ENCODE measurements at regions not wholly inside any gene's neighbourhood (a gene's known extent, or its start where the extent isn't known, plus 50 kb on each side); places are given as distances from the start of the nearest gene placed in this dataset.

GRCh38 chr17:6205033-6205432 lies 134.9 kb downstream of the WSCD1 start:
- Histone ChIP-seq H3F3A (ENCODE audit: low read depth) (no peaks in the 10 kb centered on the region), H4K20me1 (ENCODE audit: insufficient read depth, low read length, poor library complexity, severe bottlenecking) (no peaks in the 10 kb centered on the region), H3K79me2 (ENCODE audit: insufficient read depth, low read length) (no peaks in the 10 kb centered on the region), H2AFZ (ENCODE audit: low read length) (no peak overlapping the region), H3K36me3 (ENCODE audit: insufficient read depth, low read length) (no peaks in the 10 kb centered on the region), H3K9me2 (replicated peaks; ENCODE audit: low read depth, low read length) (no peaks in the 10 kb centered on the region), H3K4me3 (ENCODE audit: low read length, poor library complexity, severe bottlenecking) (no peak overlapping the region), H3K4me1 (ENCODE audit: insufficient read depth, low read length, poor library complexity, severe bottlenecking) (no peaks in the 10 kb centered on the region), H3K27me3 (ENCODE audit: insufficient read depth, low read length, poor library complexity, severe bottlenecking) (no peaks in the 10 kb centered on the region), H3K9me3 (ENCODE audit: insufficient read depth, low read depth, low read length) (peaks cover 2% of the 10 kb centered on the region; the same call in 1 of the 2 replicates), H3K9ac (ENCODE audit: low read depth, low read length, poor library complexity, severe bottlenecking) (no peak overlapping the region), H3K4me2 (ENCODE audit: low read depth, low read length, poor library complexity, severe bottlenecking) (no peak overlapping the region)
- no peak for TF ChIP-seq CTCF (conservative IDR thresholded peaks at IDR 0.05; ENCODE audit: low read length)
- no peak for TF ChIP-seq EZH2phosphoT487 (IDR thresholded peaks at IDR 0.05; ENCODE audit: borderline replicate concordance)

- Histone ChIP-seq H3K9ac (ENCODE audit: low read depth, low read length, poor library complexity, severe bottlenecking) (no peak overlapping the region), H3F3A (ENCODE audit: low read depth) (no peaks in the 10 kb centered on the region), H3K4me3 (ENCODE audit: low read length, poor library complexity, severe bottlenecking) (no peak overlapping the region), H3K4me2 (ENCODE audit: low read depth, low read length, poor library complexity, severe bottlenecking) (no peak overlapping the region), H3K4me1 (ENCODE audit: insufficient read depth, low read length, poor library complexity, severe bottlenecking) (no peaks in the 10 kb centered on the region), H3K9me3 (ENCODE audit: insufficient read depth, low read depth, low read length) (peaks cover 2% of the 10 kb centered on the region; the same call in 1 of the 2 replicates), H4K20me1 (ENCODE audit: insufficient read depth, low read length, poor library complexity, severe bottlenecking) (no peaks in the 10 kb centered on the region), H3K36me3 (ENCODE audit: insufficient read depth, low read length) (no peaks in the 10 kb centered on the region), H2AFZ (ENCODE audit: low read length) (no peak overlapping the region), H3K27me3 (ENCODE audit: insufficient read depth, low read length, poor library complexity, severe bottlenecking) (no peaks in the 10 kb centered on the region), H3K9me2 (replicated peaks; ENCODE audit: low read depth, low read length) (no peaks in the 10 kb centered on the region), H3K79me2 (ENCODE audit: insufficient read depth, low read length) (no peaks in the 10 kb centered on the region)
- TF ChIP-seq CTCF (conservative IDR thresholded peaks at IDR 0.05; ENCODE audit: low read length) (no peak), EZH2phosphoT487 (IDR thresholded peaks at IDR 0.05; ENCODE audit: borderline replicate concordance) (no peak)
Observed at GRCh38 chr17:6204203-6204722, 134.1 kb downstream of the WSCD1 start.

GRCh38 chr17:6196355-6196754 lies 126.2 kb downstream of the WSCD1 start:
- Histone ChIP-seq H3K27me3 (ENCODE audit: insufficient read depth, low read length, poor library complexity, severe bottlenecking) (no peaks in the 10 kb centered on the region), H3F3A (ENCODE audit: low read depth) (no peaks in the 10 kb centered on the region), H3K36me3 (ENCODE audit: insufficient read depth, low read length) (no peaks in the 10 kb centered on the region), H3K4me1 (ENCODE audit: insufficient read depth, low read length, poor library complexity, severe bottlenecking) (no peaks in the 10 kb centered on the region), H3K79me2 (ENCODE audit: insufficient read depth, low read length) (no peaks in the 10 kb centered on the region), H3K9ac (ENCODE audit: low read depth, low read length, poor library complexity, severe bottlenecking) (no peak overlapping the region), H2AFZ (ENCODE audit: low read length) (no peak overlapping the region), H3K4me2 (ENCODE audit: low read depth, low read length, poor library complexity, severe bottlenecking) (no peak overlapping the region), H3K4me3 (ENCODE audit: low read length, poor library complexity, severe bottlenecking) (no peak overlapping the region), H4K20me1 (ENCODE audit: insufficient read depth, low read length, poor library complexity, severe bottlenecking) (no peaks in the 10 kb centered on the region), H3K9me3 (ENCODE audit: insufficient read depth, low read depth, low read length) (no peaks in the 10 kb centered on the region; the same call in 1 of the 2 replicates), H3K9me2 (replicated peaks; ENCODE audit: low read depth, low read length) (no peaks in the 10 kb centered on the region)
- no peak for TF ChIP-seq CTCF (conservative IDR thresholded peaks at IDR 0.05; ENCODE audit: low read length)
- no peak for TF ChIP-seq EZH2phosphoT487 (IDR thresholded peaks at IDR 0.05; ENCODE audit: borderline replicate concordance)
